GM19372 (cell line): ENCODE measurements at regions not wholly inside any gene's neighbourhood (a gene's known extent, or its start where the extent isn't known, plus 50 kb on each side); places are given as distances from the start of the nearest gene placed in this dataset.
"Not testable (repeated sequence)": the region's sequence is repeated elsewhere in the genome, so short reads cannot be mapped to it uniquely, and the experiment has no call there.

Experiments
- ATAC-seq: cut with Tn5 transposase; IDR thresholded peaks from one replicate; pipeline ENCODE4 v1.9.1; 2021; ENCODE audit warnings: mild to moderate bottlenecking, low read depth, moderate library complexity; ENCODE audit not compliant: unreplicated experiment

DNA sequence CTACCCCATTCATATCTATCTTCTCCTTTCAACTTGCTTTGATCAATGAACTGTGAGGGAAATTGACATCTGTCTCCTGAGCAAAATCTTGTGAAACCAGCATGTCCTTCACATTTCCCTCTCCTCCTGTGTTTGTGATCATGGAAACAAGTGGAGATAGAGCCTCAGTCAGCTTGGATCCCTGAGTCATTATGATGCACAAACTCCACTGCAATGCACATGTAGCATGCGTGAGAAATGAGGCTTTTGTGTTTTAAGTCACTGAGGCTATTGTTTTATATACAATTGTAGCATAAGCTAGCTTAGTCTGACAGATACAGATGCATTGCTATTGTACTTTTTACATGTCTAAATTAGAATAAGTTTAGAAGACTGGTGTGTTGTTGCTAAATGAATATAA lies 85.2 kb upstream of the HNMT start:
- ATAC-seq: no peak

DNA sequence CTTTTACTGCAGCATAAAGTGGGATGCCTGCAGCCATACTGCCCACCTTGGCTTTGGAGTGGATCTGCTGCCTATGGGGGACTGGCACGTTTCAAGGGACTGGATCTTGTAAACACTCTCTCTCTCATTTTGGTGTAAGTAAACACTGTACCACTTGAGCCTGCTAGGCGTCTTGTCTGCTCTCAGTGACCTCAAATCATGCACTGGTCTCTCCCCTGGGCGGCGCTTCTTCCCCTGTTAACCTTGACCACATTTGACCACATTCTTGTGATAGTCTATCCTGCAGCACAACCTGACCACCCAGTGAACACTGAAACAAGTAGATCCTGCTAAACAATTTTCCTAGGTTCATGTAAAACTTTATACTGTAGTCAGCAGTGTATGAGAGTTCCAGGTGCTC lies 82.6 kb upstream of the HNMT start:
- ATAC-seq: no peak

DNA sequence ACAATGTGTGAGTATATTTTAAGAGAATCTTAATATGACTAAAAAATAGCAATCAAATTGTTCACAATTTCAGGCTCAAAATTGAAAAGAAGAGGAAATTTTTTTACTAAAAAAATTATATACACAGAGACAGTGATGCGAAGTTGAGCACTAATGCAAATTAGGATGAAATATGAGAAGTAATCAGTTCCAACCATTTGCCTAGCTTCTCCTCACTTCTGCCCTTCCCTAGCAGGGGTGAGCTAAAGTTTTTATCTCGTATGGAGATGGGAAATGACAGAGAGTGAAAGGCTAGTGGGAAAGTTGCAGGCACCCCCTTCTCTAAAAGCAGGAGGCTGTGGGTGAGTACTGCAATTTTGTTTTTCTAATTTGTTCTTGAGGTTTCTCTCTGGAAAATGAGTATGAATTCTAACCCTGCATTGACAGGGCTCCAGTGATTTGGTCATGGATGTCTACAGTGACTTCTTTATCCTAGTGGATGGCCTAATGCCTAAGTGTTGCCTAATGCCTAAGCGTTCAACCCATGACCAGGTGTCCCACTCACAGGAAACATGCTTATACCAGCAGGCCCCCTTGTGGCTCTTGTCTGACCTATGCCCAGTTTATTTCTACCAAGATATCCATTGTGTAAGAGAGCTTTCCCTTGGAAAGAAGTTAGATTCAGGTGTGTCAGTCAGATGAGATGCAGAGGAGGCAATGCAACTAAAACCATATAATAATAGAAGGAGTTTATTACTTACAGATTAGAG lies 78.0 kb upstream of the HNMT start:
- no peak for ATAC-seq

DNA sequence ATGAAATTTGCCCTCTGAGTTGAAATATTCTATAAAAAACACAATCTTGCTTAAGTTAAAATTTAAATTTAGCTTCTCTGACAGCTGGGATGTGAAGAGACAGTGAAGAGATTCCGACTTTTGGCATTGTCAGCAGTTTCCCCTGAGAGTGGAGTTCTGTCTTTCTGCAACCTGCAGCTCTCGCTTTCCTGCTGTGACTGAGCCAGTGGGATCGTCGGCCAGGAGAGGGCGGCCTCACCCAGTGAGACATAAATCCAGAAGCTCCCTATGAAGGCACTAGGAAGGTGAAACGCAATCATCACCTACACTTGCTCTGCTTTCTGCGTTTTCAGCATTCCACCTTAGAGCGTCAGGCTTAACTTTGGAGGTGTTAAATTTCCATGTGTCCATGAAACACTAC lies 75.4 kb upstream of the HNMT start:
- no peak for ATAC-seq

- no peak for ATAC-seq
These were observed 71.5 kb upstream of the HNMT start for GRCh38 chr2:137892739-137893138.

DNA sequence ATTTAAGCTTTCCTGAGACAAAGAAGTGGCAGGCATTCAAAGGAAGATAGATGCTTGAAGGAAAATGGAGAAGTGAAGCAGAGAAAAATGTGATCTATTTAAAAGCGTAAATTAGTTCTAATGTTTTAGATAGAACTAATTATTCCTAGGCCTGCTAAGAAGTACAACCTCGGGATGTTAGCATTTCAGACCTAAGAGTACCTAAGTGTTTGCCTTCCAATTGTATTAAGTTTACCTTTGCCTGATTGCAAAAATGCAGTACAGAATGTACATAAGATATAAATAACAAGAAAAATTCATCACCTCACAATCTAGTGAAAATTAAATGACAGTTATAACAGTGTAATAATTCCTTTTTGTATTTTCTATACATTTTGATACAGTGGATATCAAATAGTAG lies 71.1 kb upstream of the HNMT start:
- no peak for ATAC-seq

GRCh38 chr2:137896467-137896866 lies 67.8 kb upstream of the HNMT start:
- no peak for ATAC-seq

DNA sequence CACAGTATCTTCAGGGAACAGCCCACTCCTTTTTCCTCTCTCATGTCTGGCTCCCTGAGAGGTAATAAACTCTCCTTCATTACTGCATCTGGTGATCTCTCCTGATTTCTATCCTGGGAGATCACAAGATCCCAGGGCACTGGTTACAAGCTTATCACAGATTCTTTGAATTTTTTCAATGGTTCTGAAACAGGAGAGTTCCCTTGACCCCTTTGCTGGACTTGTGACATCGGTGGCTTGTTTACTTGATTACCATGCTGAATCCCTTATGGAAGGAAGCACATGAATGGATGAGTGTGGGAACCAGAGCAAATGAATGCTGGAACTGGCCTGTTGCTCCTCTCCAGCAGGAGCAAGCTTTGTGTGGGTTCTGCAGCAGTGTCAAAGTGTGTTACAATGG lies 67.2 kb upstream of the HNMT start:
- no peak for ATAC-seq

- ATAC-seq: no peak
These were observed 63.7 kb upstream of the HNMT start for GRCh38 chr2:137900421-137901141.

GRCh38 chr2:137910641-137911040 lies 53.6 kb upstream of the HNMT start:
- no peak for ATAC-seq

DNA sequence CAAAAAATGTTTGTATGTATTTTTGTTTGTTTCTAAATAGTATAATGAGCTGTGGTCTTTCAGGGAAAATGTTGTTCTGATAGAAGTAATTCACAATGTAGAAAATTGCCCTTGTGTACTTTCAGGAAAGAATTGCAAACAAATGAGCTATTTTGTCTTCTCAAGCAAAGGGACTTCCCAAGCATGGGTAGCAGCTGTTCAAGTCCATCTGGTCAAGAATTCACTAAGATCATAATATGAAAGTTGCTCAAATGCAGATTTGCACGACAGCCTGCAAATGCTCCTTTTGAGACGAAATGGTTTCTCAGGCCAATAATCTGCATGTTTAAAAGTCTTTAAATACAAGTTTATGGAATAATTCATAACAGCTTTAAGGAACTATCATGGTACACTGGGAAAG lies 51.9 kb upstream of the HNMT start:
- ATAC-seq: no peak

DNA sequence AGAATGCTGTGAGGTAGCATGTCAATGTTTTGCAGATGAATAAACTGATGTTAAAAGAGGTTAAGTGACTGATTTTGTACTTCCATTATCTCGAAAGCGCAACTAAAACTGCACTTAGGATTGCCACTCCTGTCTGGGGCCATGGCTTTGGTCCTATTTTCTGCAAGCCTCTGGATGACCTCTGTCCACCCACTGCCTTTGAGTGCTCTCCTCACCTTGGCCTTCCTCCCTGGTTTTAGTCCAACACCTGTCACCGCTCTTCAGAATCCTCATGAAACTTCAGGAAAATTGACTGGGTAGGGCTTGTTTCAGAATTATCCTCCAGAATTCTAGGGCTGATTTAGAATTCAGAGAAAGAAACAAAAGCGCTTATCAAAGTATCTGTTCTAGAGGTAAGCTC lies 51.1 kb upstream of the HNMT start:
- no peak for ATAC-seq

DNA sequence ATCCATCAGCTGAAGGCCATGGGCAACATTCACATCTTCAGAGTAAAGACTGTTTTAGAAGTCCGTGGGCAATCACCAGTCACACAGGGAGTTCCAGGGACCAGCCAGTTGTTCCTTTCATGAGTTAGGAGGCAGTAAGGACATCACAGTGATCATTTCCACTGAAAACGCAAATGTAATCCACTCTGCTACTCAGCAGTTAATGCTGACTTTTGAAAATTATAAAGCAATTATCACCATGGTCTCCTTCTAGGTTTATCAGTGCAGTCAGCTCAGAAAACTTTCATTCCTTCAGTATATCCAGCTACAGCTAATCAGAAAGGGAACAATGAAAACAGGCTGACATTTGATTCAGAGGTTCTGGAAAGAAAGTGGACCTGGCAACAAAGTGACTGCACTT lies 50.6 kb upstream of the HNMT start:
- not testable (repeated sequence) for ATAC-seq
